Dermis microvascular lymphatic vessel endothelial cell (primary cell): ENCODE measurements at regions not wholly inside any gene's neighbourhood (a gene's known extent, or its start where the extent isn't known, plus 50 kb on each side); places are given as distances from the start of the nearest gene placed in this dataset.

Source experiments
- DNase-seq, 2 donors: peaks; one replicate each; pipeline versions ENCODE4 v3.0.0 to v3.0.0-alpha.2; 2010; ENCODE audit warnings: low read depth in 2 of 2

GRCh38 chr9:135239100-135239768 lies 151.8 kb downstream of the OLFM1 start:
- no peak for DNase-seq

DNA sequence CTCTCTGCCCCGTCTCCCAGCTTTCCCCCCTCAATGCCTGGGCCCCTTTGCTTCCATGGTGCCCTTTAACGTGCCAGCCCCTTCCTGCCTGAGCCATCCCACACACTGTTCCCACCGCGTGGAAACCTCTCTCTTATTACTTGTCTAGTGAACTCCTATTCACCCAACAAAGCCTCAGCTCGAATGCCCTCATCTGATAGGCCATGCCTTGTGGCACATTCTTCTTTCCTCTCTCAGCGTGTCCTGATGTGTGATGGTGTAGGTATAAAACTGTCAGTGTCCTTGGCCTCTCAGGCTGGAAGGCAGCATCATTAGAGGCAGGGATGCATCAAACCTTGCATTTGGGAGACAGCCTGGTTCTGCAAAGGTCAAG lies 152.3 kb downstream of the OLFM1 start:
- DNase-seq, result no peak

GRCh38 chr9:135240222-135240621 lies 152.8 kb downstream of the OLFM1 start:
- no peak for DNase-seq

DNA sequence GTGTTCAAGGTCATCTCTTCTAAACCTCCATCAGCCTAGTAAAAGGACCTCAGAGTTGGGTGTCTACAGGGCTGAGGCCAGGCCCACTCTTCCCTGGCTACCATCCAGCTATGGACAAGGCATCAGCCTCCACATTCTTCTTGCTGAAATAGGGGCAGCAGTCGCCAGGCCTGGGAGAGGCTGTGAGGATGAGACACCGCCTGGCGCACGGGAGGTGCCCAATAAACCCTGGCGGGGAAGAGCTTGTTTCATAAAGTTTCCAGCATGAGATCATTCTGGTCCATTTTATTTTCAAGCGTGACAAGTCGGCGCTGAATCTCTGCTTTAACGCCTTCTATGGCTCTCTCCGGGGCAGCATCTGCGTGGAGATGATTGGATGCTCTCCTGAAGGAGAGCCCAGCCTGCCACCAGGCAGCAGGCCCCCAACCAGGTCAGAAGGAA lies 153.4 kb downstream of the OLFM1 start:
- DNase-seq, result no peak

DNA sequence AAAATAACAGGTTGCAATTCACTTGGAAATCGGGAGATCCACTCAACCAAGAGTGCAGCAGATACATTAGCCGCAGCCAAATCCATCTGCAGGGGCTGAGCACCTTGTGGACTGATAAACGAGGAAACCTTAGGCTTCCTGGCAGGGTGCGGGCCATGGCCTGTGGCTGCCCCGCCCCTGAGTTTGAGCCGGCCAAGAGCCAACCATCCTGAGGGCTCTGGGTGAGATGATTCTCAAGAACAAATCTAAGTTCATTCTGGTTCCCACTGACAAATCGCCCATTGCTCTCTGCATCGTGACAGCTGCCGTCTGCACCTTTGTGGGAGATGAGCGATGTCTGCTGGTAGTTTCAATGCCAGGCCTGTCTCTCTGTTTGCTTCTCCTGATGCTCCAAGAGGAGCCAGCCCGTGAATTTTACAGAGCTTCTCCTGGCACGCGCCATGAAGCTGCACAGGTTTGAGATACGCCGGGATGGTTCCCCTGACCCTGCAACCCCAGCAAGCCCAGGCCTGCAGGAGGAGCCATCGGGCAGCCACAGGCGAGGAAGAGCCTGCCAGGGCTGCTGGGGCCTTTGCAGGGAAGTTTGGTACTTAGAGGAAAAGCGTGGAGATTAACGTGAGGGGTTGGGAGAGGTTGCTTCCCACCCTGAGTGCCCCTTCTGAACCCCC lies 154.0 kb downstream of the OLFM1 start:
- no peak for DNase-seq

DNA sequence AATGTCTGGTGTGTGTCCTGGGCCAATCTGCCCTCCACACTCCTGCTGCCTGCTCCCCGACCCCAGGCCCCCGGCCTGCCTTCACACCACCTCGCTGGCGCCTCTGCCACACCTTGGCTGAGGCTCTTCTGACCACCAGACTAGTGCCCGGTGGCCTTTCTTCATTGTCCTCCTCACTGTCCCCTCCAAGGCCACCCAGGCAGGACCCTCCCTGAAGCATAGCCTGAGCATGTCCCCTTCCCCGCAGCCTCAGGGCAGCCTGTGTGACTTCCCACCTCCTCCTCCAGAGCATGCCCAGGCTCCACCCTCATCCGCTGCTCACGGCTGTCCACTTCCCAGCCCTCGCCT lies 154.6 kb downstream of the OLFM1 start:
- no peak for DNase-seq

GRCh38 chr9:135242406-135242805 lies 154.9 kb downstream of the OLFM1 start:
- DNase-seq, result no peak

DNA sequence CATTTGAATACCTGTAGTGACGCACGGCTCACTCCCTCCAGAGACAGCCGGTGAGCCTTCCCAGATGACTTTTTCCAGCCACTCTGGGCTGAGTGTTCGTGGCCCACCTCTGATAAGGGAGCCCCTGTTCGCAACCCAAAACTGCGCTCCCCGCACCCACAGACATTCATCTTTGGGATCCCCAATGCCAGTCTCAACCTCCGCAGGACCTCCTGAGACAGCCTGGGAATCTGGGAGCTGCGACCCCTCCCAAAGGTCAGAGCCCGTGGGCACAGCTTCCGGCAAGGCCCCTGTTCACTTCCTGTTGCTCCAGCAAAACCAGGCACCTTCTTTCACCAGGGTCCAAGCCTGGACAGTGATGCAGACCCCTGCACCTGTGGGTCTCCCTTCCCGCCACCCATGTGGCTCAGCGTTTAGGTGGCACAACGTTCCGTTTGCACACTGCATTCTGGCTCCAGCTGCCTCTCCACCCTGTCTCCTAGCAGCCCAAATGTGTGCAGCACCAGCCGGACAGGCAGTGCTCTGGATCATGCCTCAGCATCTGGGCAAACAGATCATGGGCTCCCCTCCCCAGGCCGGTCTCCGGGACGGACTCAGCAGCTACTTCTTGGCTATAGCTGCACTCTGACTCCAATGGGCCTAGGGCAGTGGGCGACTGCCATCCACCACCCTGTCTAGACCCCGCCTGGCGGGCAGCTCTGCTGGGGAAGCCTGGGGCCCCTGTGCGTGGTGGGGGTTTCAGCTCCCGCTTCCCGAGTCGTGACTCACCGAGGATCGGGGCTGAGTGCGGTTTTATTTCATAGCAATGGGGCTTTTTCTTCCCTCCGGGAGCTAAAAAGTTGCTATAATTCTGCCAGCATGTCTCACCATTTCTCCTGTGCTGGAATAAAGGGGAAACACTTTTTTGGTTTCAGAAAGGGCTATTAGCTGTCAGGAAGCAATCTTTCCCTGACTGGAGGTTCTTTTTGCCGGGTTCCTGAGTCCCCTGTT lies 156.0 kb downstream of the OLFM1 start:
- no peak for DNase-seq

- DNase-seq, result no peak
These were observed 157.1 kb downstream of the OLFM1 start for GRCh38 chr9:135244271-135245221.

- DNase-seq, result no peak
These were observed 158.2 kb downstream of the OLFM1 start for GRCh38 chr9:135245482-135246247.

DNA sequence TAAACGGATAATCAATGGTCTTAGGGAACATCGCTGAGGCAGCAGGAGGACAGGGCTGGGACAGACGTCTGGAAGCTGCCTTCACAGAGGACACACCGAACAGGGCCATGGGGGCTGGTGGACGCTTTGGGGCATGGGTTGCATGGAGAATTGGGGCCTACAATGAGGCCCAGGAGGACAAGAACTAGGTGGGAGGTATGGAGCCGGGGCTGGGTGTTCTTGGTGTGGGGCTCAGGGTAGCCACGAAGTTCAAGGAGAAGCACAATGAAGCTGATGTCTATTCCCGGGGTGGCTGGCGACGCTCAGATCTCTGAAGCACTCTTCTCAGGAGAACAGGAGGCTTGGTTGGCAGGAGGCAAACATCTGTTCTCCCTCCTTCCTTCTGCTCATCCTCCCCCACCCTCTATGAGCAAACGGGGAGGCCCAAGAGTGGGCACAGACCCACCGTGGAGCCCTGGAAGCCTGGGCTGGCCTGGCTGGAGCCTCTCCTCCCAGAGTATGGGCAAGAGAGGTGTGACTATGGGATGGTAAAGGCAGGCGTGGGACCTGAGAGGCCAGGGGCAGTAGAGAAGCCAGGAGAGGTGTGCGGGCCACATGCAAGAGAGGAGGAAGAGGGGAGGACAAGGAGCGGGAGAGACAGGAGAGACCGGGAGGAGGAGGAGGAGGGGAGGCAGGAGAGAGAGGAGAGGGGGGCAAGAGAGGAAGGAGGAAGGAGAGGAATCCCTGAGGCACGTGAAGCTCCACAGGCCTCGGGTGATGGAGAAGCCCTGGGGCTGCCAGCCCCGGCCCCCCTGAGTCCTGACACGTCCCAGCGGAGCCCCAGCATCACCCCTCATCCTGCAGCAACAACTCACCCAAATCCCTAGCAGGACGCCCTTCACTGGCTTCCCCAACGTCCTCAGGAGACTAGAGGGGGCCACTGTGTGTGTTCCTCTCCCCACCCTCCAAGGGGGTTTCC lies 159.1 kb downstream of the OLFM1 start:
- DNase-seq, result no peak

DNA sequence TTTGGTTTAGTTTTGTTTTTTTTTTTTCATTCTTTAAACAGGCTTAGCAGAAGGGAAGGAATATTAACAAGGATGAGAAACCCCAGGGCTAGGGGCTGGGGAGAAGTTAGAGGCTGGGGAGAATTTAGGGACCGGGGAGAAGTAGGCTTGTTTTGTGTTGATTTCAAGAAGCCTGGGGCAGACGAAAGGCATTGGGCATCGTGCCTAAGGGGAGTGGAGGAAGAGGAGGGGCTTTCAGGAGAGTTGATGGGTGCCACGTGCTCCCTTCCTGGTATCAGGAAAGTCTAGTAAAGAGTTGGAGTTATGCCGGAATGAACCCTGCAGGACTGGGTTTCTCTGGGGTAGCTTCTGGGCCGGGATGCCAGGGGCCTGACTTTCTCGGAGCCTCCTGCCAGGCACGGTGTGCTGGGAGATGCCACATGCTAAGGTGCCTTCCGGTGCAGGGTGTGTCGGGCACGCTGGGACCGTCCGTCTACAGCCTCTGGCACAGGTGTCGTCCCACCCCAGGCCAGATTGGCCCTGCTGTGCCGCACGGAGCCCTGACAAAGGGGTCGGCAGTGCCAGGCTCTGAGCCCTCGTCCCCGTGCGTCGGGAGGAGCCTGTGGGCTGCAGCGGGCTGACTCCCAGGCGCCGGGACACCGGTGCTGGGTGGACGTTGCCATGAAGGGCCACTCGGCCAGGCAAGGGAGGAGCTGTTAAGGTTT lies 159.9 kb downstream of the OLFM1 start:
- no peak for DNase-seq

DNA sequence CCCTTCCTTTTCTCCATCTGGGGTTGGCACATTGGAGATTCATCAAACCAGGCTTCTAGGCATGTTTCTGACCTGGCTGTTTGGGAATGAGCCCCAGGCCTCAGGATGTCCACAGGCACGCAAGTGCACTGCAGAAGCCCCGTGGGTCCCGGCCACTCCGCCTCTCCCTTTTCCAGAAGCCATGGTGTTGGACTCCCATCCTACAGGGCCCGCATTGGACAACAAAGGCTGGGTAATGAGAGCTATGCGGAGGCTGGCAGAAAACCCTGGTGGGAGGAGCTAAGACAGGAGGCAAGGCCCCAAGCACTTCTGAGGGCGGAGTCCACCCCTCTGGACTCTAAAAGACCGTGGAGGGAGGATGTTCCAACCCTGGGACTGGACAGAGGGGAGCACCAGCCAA lies 160.6 kb downstream of the OLFM1 start:
- no peak for DNase-seq

- DNase-seq, result no peak
These were observed 161.3 kb downstream of the OLFM1 start for GRCh38 chr9:135248721-135249120.

GRCh38 chr9:135249191-135249590 lies 161.7 kb downstream of the OLFM1 start:
- no peak for DNase-seq

DNA sequence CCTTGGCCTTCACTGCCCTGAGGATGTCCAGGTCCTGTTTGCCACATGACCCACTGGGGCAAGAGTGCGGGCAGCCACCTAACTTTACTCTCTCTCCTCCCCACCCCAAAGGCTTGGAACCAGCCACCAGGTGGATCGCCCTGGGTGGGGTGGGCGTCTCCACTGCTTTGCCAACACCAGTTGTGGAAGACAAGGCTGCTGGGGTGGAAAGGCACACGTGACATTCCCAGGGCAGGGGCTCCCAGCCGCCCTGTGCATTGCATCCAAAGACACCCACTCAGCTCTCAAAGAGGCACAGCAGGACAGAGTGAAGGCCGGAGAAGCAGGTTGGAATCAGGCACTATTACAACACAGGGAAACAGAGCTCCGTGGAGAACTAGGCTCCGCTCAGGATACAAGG lies 162.2 kb downstream of the OLFM1 start:
- no peak for DNase-seq

DNA sequence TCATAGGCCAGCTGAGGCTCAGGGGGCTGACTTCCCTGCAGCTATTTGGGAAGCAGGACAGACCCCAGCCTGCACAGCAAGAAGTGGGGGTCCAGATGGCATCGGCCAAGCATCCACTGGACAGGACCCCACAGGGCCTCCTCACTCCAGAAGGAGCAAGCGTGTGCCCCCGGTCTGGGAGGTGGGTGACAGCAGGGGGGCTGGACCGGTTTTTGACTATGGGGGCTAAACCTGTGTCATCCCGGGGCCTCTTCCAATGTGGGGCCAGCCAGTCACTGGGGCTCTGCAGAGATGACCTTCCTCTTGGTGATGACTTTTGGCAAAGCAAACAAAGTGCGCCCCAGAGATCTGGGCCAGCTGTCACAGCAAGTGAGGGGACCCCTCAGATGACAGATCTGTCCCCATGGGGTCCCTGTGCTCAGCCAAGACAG lies 163.9 kb downstream of the OLFM1 start:
- no peak for DNase-seq

DNA sequence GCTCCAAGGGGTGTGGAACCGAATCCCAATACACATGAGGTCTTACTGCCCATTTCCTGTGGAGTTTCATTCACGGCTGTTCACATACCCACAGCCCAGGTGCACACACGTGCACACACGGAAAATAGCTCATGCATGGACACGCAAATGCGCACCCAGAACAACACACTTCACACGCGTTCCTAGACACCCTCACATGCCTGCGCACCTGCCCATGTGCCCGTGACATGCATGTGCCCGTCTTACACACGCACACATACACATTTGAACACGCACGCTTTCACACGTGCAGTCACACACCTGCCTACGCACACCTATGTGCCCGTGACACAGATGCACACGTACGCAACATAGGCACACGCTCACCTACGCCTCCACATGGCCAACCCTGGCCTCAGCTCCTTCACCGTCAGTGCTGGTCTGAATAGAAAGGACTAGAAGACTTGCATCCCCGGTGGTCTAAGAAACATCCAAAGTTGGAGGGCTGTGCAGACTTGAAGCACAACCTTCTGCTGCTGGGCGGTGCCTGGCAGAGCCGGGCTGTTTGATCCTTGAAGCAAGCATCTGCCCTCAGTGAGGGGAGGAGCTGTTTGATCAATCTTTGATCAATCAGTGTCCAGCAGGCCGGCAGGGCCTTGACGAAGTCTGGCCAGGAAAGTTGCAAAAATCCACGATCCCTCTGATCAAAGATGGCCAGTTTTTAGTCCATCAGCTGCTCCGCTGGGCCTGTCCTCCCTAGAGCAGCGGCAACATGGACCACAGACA lies 164.7 kb downstream of the OLFM1 start:
- no peak for DNase-seq
